ENCODE measurements at regions not wholly inside any gene's neighbourhood (a gene's known extent, or its start where the extent isn't known, plus 50 kb on each side); places are given as distances from the start of the nearest gene placed in this dataset.

DNA sequence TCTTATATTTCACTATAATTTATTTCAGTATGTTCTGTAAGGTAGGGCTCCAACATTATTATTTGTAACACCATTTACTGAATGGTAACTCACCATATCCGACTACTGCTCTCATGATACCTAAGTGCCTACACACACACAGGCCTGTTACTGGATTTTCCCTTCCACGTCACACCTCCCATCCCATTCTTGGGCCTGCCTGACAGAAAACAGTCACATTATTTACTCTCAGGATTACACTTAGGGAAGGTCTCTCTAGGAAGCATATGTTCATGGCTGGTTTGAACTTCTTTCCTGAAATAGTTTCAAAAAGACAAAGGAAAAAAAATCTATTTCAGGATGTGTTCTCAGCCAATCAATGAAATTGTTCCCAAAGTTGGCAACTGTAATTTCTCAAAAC, 102.3 kb upstream of the DOCK9 start:
- no peak for DNase-seq (ENCODE audit: low read depth, low spot score)
- in situ Hi-C loops (cut with HindIII; ENCODE audit: low sequenced_read_pairs), result no loop called here

DNA sequence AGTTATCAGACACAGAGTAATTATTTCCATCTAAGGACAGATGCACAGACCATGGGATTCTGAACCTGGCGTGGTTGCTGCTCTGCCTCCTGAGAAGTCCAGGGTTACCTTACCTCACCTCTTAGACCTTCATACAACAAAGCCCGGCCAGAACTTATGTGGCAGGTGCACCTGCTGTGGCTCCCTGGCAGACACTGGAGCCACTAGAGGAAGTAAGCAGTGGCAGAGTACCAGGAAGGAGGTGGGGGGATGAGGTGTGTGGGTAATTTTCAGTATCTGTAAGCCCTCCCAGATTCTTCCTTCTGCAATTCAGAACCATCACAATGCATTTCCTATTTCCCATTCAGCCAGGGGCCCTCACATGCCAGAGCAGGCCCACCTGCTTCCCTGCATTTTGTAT, 106.1 kb upstream of the DOCK9 start:
- in situ Hi-C loops (cut with HindIII; ENCODE audit: low sequenced_read_pairs), result no loop called here
- no peak for DNase-seq (ENCODE audit: low read depth, low spot score)
- H3K4me3 ChIP-seq (ENCODE audit: low read depth, low read length), result no peak overlapping the region
- TF ChIP-seq CTCF (IDR thresholded peaks at IDR 0.05; ENCODE audit: low read depth, low read length), result no peak

More for the DNA sequence above, 102.3 kb upstream of the DOCK9 start:
- no peak overlapping the region for H3K4me3 ChIP-seq (ENCODE audit: low read depth, low read length)
- no peak for TF ChIP-seq CTCF (IDR thresholded peaks at IDR 0.05; ENCODE audit: low read depth, low read length)

GRCh38 chr13:99085139-99085807, 107.4 kb upstream of the DOCK9 start:
- no peak for DNase-seq (ENCODE audit: low read depth, low spot score)
- peak overlapping the region; percentile 49 for H3K4me3 ChIP-seq (ENCODE audit: low read depth, low read length)
- in situ Hi-C loops (cut with HindIII; ENCODE audit: low sequenced_read_pairs), result no loop called here
- no peak for TF ChIP-seq CTCF (IDR thresholded peaks at IDR 0.05; ENCODE audit: low read depth, low read length)

DNA sequence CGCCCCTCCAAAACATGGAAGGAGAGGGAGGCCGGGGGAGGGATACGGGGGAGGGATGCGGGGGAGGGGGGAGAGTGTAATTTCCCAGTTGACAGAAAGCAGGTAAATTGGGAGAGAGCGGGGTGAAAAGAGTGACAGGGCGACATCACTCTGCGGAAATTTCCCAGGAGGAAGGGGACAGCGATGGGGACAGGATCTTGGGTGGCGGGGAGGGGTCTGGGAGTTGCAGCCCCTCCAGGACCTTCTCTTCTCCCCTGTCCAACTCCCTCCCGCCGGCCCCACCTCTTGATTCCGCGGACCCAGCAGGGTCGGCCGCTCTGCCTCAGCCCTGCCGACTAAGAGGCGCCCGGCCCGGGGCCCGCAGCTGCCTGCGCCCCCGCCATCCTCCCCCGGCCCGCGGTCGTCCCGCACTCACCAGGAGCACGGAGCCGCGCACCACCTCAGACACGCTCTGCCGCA, 108.0 kb upstream of the DOCK9 start:
- DNase-seq (ENCODE audit: low read depth, low spot score), result peak; percentile 21
- in situ Hi-C loops (cut with HindIII; ENCODE audit: low sequenced_read_pairs), result no loop called here
- TF ChIP-seq CTCF (IDR thresholded peaks at IDR 0.05; ENCODE audit: low read depth, low read length), result no peak
- H3K4me3 ChIP-seq (ENCODE audit: low read depth, low read length), result peak overlapping the region; percentile 49

DNA sequence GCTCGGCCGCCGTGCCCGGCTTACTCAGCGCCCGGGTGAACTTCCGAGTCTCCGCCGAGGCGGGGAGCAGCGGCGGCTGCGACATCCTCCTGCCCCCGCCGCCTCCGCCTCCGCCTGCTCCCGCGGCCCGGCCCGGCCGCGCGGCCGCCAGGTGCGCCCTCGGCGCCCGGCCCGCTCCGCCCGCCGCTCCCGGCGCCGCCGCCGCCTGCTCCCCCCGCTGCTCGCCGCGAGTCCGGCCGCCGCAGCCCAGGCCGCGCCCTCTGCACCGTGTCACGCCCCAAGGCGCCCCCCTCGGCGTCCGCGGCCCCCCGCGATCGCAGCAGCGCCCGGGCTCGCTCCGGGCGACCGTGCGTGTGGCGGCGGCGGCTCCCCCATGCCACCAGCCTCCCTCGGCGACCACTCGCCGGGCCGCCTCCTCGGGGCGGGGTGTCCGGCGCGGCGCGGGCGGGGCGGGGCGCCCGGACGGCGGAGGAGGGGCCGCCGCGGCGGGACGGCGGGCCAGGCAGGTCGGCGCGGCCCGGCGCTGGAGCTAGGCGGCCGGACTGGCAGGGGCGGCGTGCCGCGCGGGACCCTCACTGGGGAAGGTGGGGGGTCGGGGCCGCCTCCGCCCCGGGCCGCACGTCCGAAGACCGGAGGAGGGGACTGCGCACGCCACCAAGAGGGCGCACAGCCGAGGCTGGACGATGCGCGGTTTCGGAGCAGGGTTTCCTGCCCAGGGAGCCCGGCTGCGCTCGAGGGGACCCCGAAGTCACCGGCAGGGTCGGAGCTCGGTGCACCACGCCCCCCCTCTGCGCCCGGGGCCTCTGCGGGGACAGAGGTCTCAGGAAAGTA, 108.6 kb upstream of the DOCK9 start:
- peak overlapping the region; percentile 71 for H3K4me3 ChIP-seq (ENCODE audit: low read depth, low read length)
- no peak for DNase-seq (ENCODE audit: low read depth, low spot score)
- in situ Hi-C loops (cut with HindIII; ENCODE audit: low sequenced_read_pairs), result no loop called here
- TF ChIP-seq CTCF (IDR thresholded peaks at IDR 0.05; ENCODE audit: low read depth, low read length), result no peak

GRCh38 chr13:99087098-99087953, 109.5 kb upstream of the DOCK9 start:
- peak overlapping the region; percentile 71 for H3K4me3 ChIP-seq (ENCODE audit: low read depth, low read length)
- TF ChIP-seq CTCF (IDR thresholded peaks at IDR 0.05; ENCODE audit: low read depth, low read length), result peak; percentile 28
- in situ Hi-C loops (cut with HindIII; ENCODE audit: low sequenced_read_pairs), result no loop called here
- peak; percentile 85 for DNase-seq (ENCODE audit: low read depth, low spot score)

All from astrocyte of the spinal cord (primary cell).